ENCODE measurements at regions not wholly inside any gene's neighbourhood (a gene's known extent, or its start where the extent isn't known, plus 50 kb on each side); places are given as distances from the start of the nearest gene placed in this dataset.

GRCh38 chr9:108413809-108414208 is 442.0 kb downstream of the ACTL7B start:
- Histone ChIP-seq H3K4me1 (ENCODE audit: control insufficient read depth in 1 of 2, insufficient read depth in 2 of 2, low read length in 2 of 2) (peaks cover 0 to 3% of the 10 kb centered on the region in 2 experiments), H3K9me3 (ENCODE audit: insufficient read depth, low read depth, low read length) (no peaks in the 10 kb centered on the region), H2AFZ (ENCODE audit: insufficient read depth, low read length, poor library complexity) (no peak overlapping the region), H3K79me1 (ENCODE audit: low read length) (no peaks in the 10 kb centered on the region), H3K18ac (ENCODE audit: low read length) (no peak overlapping the region), H4K8ac (ENCODE audit: low read depth, low read length) (no peak overlapping the region), H3K14ac (ENCODE audit: low read length) (no peak overlapping the region), H3K9ac (ENCODE audit: low read length) (no peak overlapping the region), H3K27me3 (ENCODE audit: insufficient read depth, low read length) (no peaks in the 10 kb centered on the region), H3K4ac (ENCODE audit: low read depth, low read length) (no peak overlapping the region), H3K79me2 (ENCODE audit: control insufficient read depth, insufficient read depth, low read length, poor library complexity) (no peaks in the 10 kb centered on the region), H4K91ac (ENCODE audit: low read depth, low read length) (no peak overlapping the region), H2BK12ac (ENCODE audit: low read length) (no peak overlapping the region), H2BK5ac (ENCODE audit: low read depth, low read length, poor library complexity) (no peak overlapping the region), H3K36me3 (ENCODE audit: control insufficient read depth in 1 of 2, insufficient read depth in 2 of 2, low read length in 2 of 2) (no peaks in the 10 kb centered on the region), H3K4me3 (ENCODE audit: low read depth, low read length) (no peak overlapping the region), H3K23ac (ENCODE audit: low read length) (no peak overlapping the region), H2AK5ac (ENCODE audit: low read length) (no peak overlapping the region), H3K27ac (ENCODE audit: low read depth, low read length) (no peak overlapping the region), H2BK120ac (ENCODE audit: insufficient read depth, low read length, poor library complexity) (no peak overlapping the region), H3K4me2 (ENCODE audit: low read length) (no peak overlapping the region), H4K12ac (ENCODE audit: low read depth, low read length) (no peak overlapping the region)
- no CpG with 5 or more reads among the region's 2 CpGs for WGBS (ENCODE audit: extremely low coverage, insufficient coverage, insufficient read length)
- DNase-seq, result no peak

- no peaks in the 10 kb centered on the region for H3K79me1 ChIP-seq (ENCODE audit: low read length)
- H4K8ac ChIP-seq (ENCODE audit: low read depth, low read length), result no peak overlapping the region
- H2BK120ac ChIP-seq (ENCODE audit: insufficient read depth, low read length, poor library complexity), result no peak overlapping the region
- H3K14ac ChIP-seq (ENCODE audit: low read length), result no peak overlapping the region
- no peak overlapping the region for H3K4ac ChIP-seq (ENCODE audit: low read depth, low read length)
- H3K4me1 ChIP-seq (ENCODE audit: control insufficient read depth in 1 of 2, insufficient read depth in 2 of 2, low read length in 2 of 2), result peaks cover 0 to 3% of the 10 kb centered on the region in 2 experiments
- no peak overlapping the region for H3K4me3 ChIP-seq (ENCODE audit: low read depth, low read length)
- no peaks in the 10 kb centered on the region for H3K36me3 ChIP-seq (ENCODE audit: control insufficient read depth in 1 of 2, insufficient read depth in 2 of 2, low read length in 2 of 2)
- no peak overlapping the region for H4K91ac ChIP-seq (ENCODE audit: low read depth, low read length)
- no peak overlapping the region for H3K4me2 ChIP-seq (ENCODE audit: low read length)
- H4K12ac ChIP-seq (ENCODE audit: low read depth, low read length), result no peak overlapping the region
- H2AFZ ChIP-seq (ENCODE audit: insufficient read depth, low read length, poor library complexity), result no peak overlapping the region
- no peak overlapping the region for H2BK5ac ChIP-seq (ENCODE audit: low read depth, low read length, poor library complexity)
- no peak overlapping the region for H3K18ac ChIP-seq (ENCODE audit: low read length)
- no peaks in the 10 kb centered on the region for H3K9me3 ChIP-seq (ENCODE audit: insufficient read depth, low read depth, low read length)
- no peak overlapping the region for H3K27ac ChIP-seq (ENCODE audit: low read depth, low read length)
- no peak overlapping the region for H3K23ac ChIP-seq (ENCODE audit: low read length)
- no CpG with 5 or more reads among the region's 4 CpGs for WGBS (ENCODE audit: extremely low coverage, insufficient coverage, insufficient read length)
- no peak overlapping the region for H3K9ac ChIP-seq (ENCODE audit: low read length)
- no peak overlapping the region for H2AK5ac ChIP-seq (ENCODE audit: low read length)
- H2BK12ac ChIP-seq (ENCODE audit: low read length), result no peak overlapping the region
- DNase-seq, result peak; percentile 73 to 92
- no peaks in the 10 kb centered on the region for H3K79me2 ChIP-seq (ENCODE audit: control insufficient read depth, insufficient read depth, low read length, poor library complexity)
- no peaks in the 10 kb centered on the region for H3K27me3 ChIP-seq (ENCODE audit: insufficient read depth, low read length)
These were observed 443.0 kb downstream of the ACTL7B start for GRCh38 chr9:108412755-108413154.

GRCh38 chr9:108411632-108412031 is 444.2 kb downstream of the ACTL7B start:
- H3K9ac ChIP-seq (ENCODE audit: low read length), result no peak overlapping the region
- H2BK120ac ChIP-seq (ENCODE audit: insufficient read depth, low read length, poor library complexity), result no peak overlapping the region
- no peak overlapping the region for H4K8ac ChIP-seq (ENCODE audit: low read depth, low read length)
- H2BK12ac ChIP-seq (ENCODE audit: low read length), result no peak overlapping the region
- no peak overlapping the region for H4K12ac ChIP-seq (ENCODE audit: low read depth, low read length)
- WGBS (ENCODE audit: extremely low coverage, insufficient coverage, insufficient read length), result no CpG with 5 or more reads among the region's 1 CpG
- no peak overlapping the region for H3K18ac ChIP-seq (ENCODE audit: low read length)
- no peak overlapping the region for H4K91ac ChIP-seq (ENCODE audit: low read depth, low read length)
- peaks cover 0 to 3% of the 10 kb centered on the region in 2 experiments for H3K4me1 ChIP-seq (ENCODE audit: control insufficient read depth in 1 of 2, insufficient read depth in 2 of 2, low read length in 2 of 2)
- H2AK5ac ChIP-seq (ENCODE audit: low read length), result no peak overlapping the region
- no peak overlapping the region for H3K4ac ChIP-seq (ENCODE audit: low read depth, low read length)
- H3K27ac ChIP-seq (ENCODE audit: low read depth, low read length), result no peak overlapping the region
- H3K14ac ChIP-seq (ENCODE audit: low read length), result no peak overlapping the region
- no peak overlapping the region for H3K4me2 ChIP-seq (ENCODE audit: low read length)
- H3K4me3 ChIP-seq (ENCODE audit: low read depth, low read length), result no peak overlapping the region
- H3K79me2 ChIP-seq (ENCODE audit: control insufficient read depth, insufficient read depth, low read length, poor library complexity), result no peaks in the 10 kb centered on the region
- H3K23ac ChIP-seq (ENCODE audit: low read length), result no peak overlapping the region
- H2AFZ ChIP-seq (ENCODE audit: insufficient read depth, low read length, poor library complexity), result no peak overlapping the region
- no peaks in the 10 kb centered on the region for H3K9me3 ChIP-seq (ENCODE audit: insufficient read depth, low read depth, low read length)
- no peak overlapping the region for H2BK5ac ChIP-seq (ENCODE audit: low read depth, low read length, poor library complexity)
- no peak for DNase-seq
- H3K79me1 ChIP-seq (ENCODE audit: low read length), result no peaks in the 10 kb centered on the region
- H3K36me3 ChIP-seq (ENCODE audit: control insufficient read depth in 1 of 2, insufficient read depth in 2 of 2, low read length in 2 of 2), result no peaks in the 10 kb centered on the region
- H3K27me3 ChIP-seq (ENCODE audit: insufficient read depth, low read length), result no peaks in the 10 kb centered on the region

GRCh38 chr9:108410161-108410560 is 445.6 kb downstream of the ACTL7B start:
- peaks cover 0 to 3% of the 10 kb centered on the region in 2 experiments for H3K4me1 ChIP-seq (ENCODE audit: control insufficient read depth in 1 of 2, insufficient read depth in 2 of 2, low read length in 2 of 2)
- WGBS (ENCODE audit: extremely low coverage, insufficient coverage, insufficient read length), result no CpG with 5 or more reads among the region's 1 CpG

More at GRCh38 chr9:108410161-108410560, 445.6 kb downstream of the ACTL7B start:
- H3K9me3 ChIP-seq (ENCODE audit: insufficient read depth, low read depth, low read length), result no peaks in the 10 kb centered on the region
- H3K27me3 ChIP-seq (ENCODE audit: insufficient read depth, low read length), result no peaks in the 10 kb centered on the region
- H2BK5ac ChIP-seq (ENCODE audit: low read depth, low read length, poor library complexity), result no peak overlapping the region
- DNase-seq, result no peak
- no peaks in the 10 kb centered on the region for H3K36me3 ChIP-seq (ENCODE audit: control insufficient read depth in 1 of 2, insufficient read depth in 2 of 2, low read length in 2 of 2)
- no peaks in the 10 kb centered on the region for H3K79me1 ChIP-seq (ENCODE audit: low read length)
- no peak overlapping the region for H2BK12ac ChIP-seq (ENCODE audit: low read length)
- H3K27ac ChIP-seq (ENCODE audit: low read depth, low read length), result no peak overlapping the region
- no peak overlapping the region for H4K91ac ChIP-seq (ENCODE audit: low read depth, low read length)
- H2BK120ac ChIP-seq (ENCODE audit: insufficient read depth, low read length, poor library complexity), result no peak overlapping the region
- H4K12ac ChIP-seq (ENCODE audit: low read depth, low read length), result no peak overlapping the region
- H3K23ac ChIP-seq (ENCODE audit: low read length), result no peak overlapping the region
- H3K4me3 ChIP-seq (ENCODE audit: low read depth, low read length), result no peak overlapping the region
- no peak overlapping the region for H3K14ac ChIP-seq (ENCODE audit: low read length)
- H3K79me2 ChIP-seq (ENCODE audit: control insufficient read depth, insufficient read depth, low read length, poor library complexity), result no peaks in the 10 kb centered on the region
- H4K8ac ChIP-seq (ENCODE audit: low read depth, low read length), result no peak overlapping the region
- H2AK5ac ChIP-seq (ENCODE audit: low read length), result no peak overlapping the region
- no peak overlapping the region for H3K4me2 ChIP-seq (ENCODE audit: low read length)
- no peak overlapping the region for H3K18ac ChIP-seq (ENCODE audit: low read length)
- H2AFZ ChIP-seq (ENCODE audit: insufficient read depth, low read length, poor library complexity), result no peak overlapping the region
- H3K4ac ChIP-seq (ENCODE audit: low read depth, low read length), result no peak overlapping the region
- no peak overlapping the region for H3K9ac ChIP-seq (ENCODE audit: low read length)
